ENCODE measurements at regions not wholly inside any gene's neighbourhood (a gene's known extent, or its start where the extent isn't known, plus 50 kb on each side); places are given as distances from the start of the nearest gene placed in this dataset.

- TF ChIP-seq CTCF (IDR thresholded peaks at IDR 0.05), result no peak
- no peak for TF ChIP-seq POLR2A (IDR thresholded peaks at IDR 0.05)
Measured at GRCh38 chr12:113642216-113642615, 170.5 kb upstream of the LHX5 start.
